ENCODE measurements at regions not wholly inside any gene's neighbourhood (a gene's known extent, or its start where the extent isn't known, plus 50 kb on each side); places are given as distances from the start of the nearest gene placed in this dataset.
"Not testable (repeated sequence)": the region's sequence is repeated elsewhere in the genome, so short reads cannot be mapped to it uniquely, and the experiment has no call there.

DNA sequence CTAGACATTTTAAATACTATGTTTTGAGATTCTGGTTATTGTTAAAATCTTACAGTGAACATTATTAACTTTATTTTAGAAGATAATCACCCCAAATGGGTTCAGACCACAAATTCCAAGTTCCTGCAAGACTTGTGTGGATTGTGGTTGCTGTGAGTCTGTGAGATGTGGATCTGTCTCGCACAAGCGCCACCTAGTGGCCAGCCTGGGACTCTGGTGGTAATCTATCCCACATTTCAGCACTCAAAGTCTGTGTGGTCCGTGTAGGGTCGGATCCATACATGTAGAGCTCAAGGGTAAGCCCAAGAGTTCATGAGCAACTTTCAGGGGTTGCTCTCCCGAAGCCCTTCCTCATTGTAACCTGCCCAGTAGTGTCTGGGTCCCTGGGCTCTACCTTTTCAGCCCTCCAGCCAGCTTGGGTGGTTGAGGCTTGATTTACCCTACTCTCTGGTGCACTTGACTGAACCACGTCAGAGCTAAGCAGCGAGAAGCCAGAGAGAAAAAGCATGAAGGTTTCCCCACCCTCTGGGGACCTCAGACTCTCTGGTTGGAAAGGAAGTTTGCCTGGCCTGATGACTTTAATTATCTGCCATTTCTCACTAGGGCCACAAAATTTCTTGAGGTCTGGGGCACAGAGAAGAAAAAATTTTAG is 129.2 kb downstream of the ARHGAP11B start:
- FAIRE-seq = not testable (repeated sequence)

DNA sequence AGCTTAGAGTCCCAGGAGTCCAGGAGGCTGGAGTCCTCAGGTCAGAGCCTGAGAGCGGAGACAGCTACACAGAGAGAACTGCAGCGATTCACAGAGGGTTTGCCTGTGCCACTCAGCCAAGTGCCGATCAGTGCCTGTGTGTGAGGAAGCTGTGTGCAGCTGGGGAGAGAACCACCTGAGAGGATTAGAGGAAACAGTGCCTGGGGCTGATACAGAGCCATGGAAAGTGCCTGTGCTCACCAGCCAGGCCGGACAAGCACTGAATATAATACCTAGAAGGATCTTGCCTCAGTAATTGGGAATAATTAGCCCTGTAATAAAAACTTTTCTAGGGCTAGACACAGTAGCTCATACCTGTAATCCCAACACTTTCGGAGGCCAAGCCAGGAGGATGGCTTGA is 134.7 kb downstream of the ARHGAP11B start:
- FAIRE-seq; DNase-seq (ENCODE audit: low spot score): not testable (repeated sequence)

More for the DNA sequence above, 129.2 kb downstream of the ARHGAP11B start:
- DNase-seq (ENCODE audit: low spot score) = not testable (repeated sequence)

DNA sequence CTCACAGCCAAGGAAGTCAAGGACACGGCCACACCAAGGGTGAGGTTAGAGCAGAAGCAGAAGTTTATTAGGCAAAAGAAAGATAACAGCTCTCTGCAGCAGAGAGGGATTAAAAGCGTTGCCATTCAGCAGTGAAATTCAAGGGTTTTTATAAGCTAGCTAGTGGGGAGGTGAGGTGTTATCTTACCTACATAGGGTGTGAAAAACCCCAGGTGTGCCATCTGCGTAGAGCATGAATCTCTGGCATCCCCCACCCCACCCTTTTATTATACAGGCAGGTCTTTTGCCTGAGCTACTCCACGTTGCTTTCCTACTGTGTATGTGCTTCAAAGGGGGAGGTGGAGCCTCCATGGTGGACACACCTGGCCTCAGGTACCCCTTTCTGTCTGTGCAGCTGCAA is 135.4 kb downstream of the ARHGAP11B start:
- not testable (repeated sequence) for DNase-seq (ENCODE audit: low spot score); FAIRE-seq

DNA sequence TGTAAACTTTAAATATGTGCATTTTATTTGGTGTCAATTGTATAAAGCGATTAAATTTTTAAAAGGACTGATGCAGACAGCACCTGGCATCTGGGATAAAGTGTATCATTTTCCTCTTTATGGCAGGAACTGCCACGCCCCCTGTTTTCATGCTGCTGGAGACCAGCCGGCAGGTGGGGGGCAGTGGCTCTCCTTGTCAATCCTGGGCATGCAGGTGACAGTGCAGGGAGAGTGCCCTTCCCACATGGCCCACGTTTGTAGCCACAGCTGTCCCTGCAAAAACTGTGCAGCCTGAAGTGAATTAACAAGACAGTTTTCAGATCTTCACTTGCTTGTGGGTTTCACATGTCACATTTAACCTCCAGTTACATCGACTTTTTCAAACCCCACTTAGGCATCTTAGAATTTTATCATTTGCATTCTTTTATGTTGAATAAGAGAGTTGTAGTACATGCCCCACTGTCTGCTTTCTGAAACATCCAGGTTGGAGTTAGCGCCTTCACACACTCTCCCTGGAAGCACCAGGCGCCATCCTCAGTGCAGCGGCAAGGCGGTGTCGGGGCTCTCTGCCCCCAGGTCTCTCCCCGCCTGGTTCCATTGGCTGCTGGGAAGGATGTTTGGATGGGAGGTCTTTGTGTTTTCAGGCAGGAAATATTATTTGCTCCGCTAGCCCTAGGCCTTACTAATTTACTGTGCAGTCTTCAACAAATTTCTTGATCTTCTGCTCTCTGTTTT is 134.2 kb upstream of the FAN1 start:
- not testable (repeated sequence) for DNase-seq (ENCODE audit: low spot score); FAIRE-seq

DNA sequence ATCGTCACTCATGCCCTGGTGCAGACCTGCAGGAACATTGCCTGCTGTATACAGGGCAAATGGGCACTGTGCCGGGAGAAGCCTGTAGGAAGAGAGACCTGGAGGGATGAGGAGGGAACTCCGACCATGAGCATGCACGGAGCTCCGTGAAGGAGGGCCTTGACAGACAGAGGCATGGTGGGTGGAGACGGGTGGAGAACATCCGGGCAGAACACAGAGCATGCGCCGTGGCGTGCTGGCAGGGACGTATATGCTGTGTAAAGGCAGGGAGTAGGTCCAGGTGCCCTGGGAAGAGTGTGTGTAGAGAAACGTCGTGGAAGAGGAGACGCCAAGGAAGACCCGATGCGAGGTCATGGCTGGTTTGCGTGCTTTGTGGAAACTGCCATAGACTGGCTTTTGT is 133.0 kb upstream of the FAN1 start:
- DNase-seq (ENCODE audit: low spot score) (no peak), FAIRE-seq (no peak)

DNA sequence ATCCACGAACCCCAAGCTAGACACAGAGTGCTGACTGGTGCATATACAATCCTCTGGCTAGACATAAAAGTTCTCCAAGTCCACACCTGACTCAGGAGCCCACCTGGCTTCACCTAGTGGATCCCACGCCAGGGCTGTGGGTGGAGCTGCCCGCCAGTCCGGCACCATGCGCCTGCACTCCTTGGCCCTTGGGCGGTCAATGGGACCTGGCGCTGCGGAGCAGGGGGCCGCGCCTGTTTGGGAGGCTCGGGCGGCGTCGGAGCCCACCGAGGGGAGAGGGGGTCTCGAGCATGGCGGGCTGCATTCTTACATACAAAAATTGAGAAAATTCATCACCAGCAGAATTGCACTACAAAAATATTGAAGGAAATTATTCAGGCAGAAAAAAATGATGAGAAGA is 120.7 kb upstream of the FAN1 start:
- DNase-seq (ENCODE audit: low spot score) = no peak
- no peak for FAIRE-seq

DNA sequence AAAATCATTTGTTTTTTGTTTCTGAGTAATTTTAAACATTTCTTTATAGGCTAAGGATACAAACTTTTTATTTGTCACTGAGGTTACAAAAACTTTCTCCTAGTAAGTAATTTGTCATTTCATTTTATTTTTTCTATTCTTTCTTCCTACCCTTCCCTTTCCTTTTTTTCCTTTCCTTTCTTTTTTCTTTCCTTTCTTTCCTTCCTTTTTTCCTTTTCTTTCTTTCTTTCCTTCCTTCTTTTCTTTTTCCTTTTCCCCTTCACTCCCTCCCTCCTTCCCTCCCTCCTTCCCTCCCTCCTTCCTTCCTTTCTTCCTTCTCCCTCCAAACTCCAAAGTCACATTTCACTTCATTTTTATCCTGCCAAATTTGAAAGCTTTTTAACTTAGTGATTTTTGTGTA is 115.1 kb upstream of the FAN1 start:
- DNase-seq (ENCODE audit: low spot score) = no peak
- FAIRE-seq = no peak

DNA sequence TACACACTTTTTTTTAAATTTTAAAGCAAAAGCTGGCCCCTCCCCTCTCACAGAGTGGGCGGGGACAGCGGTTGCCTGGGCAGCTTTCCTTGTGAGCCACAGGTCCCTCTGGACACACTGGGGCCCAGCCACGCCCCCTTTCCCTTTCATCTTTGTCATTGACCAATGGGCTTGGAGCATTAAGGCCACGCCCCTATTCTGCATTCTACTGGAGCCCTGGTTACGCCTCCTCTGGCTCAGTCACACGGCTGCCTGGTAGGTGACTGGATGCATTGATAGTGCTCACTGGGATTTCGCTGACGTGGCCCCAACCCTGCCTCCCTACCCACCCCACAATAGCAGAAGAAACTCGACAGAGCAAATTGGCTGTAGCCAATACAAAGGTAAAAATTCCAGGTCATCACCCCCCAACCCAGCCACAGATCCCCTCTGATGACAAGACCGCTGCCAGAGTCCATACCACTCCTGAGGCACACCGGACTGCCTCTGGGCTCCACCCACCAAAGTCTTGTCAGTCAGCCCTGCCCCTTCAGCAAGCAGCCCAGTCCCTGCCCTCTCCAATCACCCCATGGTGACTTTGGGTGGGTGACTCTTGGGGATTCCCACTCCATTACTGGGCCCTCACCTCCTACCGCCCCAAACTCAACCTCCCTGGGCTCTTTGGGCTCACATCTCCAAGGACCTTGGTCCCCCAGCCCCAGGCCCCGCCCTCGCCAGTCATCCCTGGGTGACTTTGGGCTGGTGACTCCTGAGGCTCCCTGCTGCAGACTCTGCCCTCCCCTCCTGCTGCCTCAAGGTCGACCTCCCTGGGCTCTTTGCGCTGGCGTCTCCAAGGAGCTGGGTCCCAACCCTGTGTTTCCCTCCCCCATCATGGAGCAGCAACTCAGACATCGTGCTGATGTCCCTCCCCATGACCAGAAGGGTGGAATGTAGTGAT is 112.2 kb upstream of the FAN1 start:
- DNase-seq (ENCODE audit: low spot score) = no peak

DNA sequence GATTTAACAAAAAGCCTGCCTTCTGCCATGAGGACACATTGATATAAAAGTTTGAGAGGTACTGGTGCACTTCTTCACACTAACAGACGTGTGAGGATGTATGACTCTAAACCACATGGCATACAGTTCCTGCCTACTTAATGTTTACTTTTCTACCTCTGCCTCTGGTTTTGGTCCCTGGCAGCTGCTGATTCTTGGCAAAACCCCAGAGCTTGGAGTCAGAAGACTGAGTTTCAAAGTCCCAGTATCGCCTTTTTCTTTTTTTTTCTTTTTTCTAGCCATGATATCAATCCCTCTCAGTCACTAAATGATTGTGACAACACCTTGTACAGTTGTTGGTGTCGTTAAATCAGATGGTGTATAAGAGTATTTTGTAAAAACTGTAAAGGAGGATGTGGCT is 110.9 kb upstream of the FAN1 start:
- DNase-seq (ENCODE audit: low spot score); FAIRE-seq: not testable (repeated sequence)

More for the DNA sequence above, 112.2 kb upstream of the FAN1 start:
- no peak for FAIRE-seq

DNA sequence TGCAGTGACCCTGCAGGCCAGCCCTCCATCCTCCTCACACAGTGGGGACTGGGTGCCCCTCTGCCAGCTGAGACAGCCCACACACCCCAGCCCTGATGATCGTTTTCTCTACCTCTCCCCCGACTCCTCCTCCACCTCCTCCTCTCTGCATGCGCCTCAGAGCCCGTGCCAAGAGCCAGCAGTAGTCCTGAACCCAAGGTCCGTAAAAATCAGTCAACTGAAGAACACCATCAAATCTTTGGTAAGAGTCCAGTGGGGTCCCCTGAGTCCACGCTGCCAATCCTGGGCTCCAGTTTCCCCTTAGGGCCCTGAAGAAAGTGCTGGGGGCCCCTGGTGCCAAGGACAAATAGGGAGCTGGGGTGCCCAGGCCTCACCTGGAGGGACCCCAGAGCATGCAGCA is 109.3 kb upstream of the FAN1 start:
- no peak for DNase-seq (ENCODE audit: low spot score)
- no peak for FAIRE-seq

DNA sequence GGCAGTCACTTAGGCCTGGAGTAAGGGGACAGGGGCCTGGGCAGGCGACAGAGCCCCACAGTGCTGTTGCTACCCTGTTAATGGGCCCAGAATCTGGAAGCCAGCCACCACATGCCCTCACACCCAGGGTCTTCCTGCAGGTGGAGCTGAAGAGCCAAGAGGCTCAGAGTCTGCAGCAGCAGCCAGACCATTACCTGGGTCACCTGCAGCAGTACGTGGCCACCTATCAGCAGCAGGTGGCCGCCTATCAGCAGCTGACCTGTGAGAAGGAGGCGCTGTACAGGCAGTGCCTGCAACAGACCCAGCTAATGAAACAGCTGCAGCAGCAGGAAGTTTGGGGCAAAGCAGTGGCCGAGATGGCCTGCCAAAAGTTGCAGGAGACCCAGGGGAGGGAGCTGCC is 104.2 kb upstream of the FAN1 start:
- not testable (repeated sequence) for DNase-seq (ENCODE audit: low spot score); FAIRE-seq

DNA sequence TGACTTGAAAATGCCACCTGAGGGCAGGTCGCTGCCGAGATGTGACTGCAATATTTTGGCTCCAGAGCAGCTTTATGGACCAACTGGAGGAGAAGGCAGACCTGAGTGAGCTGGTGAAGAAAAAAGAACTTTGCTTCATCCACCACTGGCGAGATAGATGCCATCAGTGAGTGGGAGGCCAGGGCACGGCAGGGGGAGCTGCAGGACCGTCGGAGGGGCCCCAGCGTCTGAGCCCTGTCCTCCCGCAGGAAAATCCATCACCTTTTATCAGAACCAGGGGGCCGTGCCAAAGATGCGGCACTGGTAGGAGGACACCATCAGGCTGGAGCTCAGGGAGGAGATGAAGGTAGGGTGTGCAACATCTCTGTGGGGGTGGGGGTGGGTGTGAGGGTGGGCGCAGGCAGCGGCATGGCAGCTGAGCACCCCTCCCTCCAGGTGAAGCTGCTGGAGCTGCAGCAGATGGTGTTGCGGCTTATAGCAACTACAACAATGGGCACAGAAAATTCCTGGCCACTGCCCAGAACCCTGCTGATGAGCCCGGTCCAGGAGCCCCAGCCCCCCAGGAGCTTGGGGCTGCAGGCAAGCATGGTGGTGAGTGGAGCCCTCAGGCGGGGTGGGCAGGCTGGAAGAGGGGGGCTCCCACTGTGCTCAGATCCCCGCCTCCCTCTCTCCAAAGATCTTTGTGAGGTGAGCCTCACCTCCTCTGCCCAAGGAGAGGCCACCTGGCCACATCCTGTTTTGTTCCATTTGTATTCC is 102.4 kb upstream of the FAN1 start:
- not testable (repeated sequence) for DNase-seq (ENCODE audit: low spot score); FAIRE-seq

DNA sequence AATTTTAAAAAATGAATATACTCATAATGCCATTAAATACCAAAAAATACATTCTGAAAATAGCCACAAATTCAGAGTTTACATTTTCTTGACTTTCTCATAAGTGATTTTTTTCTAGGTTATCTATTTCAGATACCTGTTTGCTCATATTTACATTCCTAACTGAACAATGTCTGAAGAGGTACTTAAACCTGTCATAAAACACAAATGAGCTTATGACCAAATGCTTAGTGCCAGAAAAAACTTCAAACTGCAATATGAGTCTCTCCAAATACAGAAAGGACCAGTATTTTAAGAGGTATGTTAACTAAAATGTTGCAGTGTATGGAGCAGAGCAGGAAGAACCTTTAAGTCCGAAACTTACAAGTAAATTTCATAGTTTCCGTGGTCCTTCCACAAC is 101.7 kb upstream of the FAN1 start:
- not testable (repeated sequence) for DNase-seq (ENCODE audit: low spot score); FAIRE-seq

DNA sequence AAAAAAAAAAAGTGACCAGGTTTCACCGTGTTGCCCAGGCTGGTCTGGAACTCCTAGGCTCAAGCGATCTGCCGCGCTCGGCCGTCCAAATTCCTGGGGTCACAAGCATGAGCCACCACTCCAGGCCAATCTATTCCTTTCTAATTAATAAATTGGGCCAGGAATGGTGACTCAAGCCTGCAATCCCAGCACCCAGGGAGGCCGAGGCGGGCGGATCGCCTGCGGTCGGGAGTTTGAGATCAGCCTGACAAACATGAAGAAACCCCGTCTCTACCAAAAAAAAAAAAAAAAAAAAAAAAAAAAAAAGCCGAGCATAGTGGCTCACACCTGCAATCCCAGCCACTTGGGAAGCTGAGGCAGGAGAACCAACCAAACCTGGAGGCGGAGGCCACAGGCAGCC is 100.0 kb upstream of the FAN1 start:
- FAIRE-seq; DNase-seq (ENCODE audit: low spot score): not testable (repeated sequence)

DNA sequence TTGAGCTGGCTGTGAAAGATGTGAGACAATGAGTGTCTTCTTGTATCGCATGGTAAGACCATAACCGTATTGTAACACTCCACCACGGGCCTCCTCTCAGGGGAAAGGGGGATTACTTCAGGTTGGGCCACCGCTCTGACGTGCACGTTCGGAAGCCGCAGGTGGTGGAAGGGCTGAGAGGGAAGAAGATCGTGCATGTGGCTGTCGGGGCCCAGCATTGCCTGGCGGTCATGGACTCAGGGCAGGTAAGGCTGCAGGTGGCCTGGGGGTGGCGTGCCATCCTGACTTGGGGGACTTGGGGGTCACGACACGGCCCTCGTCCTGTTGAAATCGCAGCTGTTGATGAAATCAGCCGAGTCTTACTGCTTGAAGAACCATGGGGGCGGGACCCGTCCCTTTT is 87.3 kb upstream of the FAN1 start:
- FAIRE-seq (no peak), DNase-seq (ENCODE audit: low spot score) (no peak)

DNA sequence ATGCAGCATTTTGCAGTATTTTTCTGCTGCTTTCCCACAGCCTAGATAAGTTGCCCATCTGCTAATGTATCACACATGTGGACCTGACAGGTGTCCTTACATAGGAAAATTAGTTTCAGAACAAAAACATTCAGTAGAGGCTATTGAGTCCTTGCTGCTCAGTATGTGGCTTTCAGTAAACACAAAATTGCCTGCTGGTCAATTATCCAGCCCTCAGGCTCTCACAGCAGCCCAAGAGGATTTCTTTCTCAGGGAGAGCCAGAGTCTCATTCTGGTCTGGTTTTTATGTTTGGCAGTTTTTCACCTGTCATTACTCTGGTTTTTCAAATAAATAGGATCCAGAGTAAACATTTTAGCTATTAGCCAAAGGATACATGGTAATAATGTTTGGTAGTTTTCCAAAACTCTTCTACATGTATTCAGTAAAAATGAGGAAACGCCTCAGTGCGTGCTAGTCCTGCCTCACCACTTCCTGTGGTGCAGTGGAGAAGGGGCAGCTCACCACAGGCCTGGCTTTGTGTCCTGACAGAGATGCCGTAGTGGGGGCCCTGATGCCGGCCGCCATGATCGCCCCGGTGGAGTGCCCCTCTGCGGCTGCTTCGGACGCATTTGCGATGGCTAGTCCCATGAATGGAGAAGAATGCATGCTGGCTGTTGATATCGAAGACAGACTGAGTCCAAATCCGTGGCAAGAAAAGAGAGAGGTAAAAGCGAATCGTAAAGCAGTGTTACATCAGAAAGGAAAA is 80.5 kb upstream of the FAN1 start:
- DNase-seq (ENCODE audit: low spot score) = peak; percentile 74
- not testable (repeated sequence) for FAIRE-seq

DNA sequence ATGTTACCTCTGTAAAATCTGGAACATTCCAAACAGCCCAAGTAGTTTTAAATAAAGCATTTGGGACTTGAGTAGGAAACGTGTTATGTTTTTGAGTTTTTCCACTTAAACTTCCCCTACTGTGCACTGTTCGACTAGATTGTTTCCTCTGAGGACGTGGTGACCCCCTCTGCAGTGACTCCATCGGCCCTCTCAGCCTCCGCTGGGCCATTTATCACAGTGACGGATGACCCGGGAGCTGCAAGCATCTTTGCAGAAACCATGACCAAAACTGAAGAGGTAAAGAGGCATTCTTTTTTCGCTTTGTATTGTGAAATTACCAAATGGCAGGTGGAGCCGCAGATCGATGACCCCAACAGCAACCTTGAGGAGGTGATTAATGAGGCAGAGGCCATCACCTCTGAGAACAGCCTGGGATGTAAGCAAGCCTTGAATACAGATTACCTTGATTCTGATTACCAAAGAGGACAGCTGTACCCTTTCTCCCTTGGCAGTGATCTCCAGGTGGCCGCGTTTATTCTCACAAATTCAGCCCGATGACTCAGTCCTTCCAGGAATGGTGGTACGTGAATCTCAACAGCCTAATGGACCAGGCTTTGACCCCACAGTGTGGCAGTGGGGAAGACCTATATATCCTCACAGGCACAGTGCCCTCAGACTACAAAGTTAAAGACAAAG is 79.1 kb upstream of the FAN1 start:
- no peak for FAIRE-seq
- no peak for DNase-seq (ENCODE audit: low spot score)

DNA sequence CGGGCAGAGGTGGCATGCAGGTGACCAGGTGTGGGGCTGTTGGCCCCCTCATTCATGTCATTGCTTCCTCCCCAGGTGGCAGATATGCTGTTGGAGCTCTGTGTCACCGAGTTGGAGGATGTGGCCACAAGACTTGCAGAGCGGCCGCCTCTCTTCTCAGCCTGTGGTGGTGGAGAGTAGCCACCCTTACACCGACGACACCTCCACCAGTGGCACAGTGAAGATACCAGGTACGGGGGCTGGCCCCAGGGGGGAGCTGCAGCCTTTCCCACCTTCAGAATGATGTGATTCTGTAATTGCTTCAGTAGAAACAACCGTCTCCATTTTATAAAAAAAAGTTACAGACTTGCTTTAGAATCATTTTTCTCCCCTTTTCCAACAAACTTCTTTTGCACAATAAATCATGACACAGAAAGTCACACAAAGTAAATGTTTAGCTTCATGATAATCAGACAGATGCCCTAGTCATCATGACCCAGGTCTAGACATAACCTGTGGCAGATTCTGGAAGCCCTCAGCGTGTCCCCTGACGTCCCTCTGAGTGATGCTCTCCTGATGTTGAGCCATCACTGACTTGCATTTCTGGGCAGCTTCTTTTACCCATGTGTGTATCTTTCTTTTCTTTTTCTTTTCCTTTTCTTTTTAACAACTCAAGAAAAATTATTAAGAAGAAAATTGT is 76.0 kb upstream of the FAN1 start:
- no peak for DNase-seq (ENCODE audit: low spot score)
- FAIRE-seq = no peak

DNA sequence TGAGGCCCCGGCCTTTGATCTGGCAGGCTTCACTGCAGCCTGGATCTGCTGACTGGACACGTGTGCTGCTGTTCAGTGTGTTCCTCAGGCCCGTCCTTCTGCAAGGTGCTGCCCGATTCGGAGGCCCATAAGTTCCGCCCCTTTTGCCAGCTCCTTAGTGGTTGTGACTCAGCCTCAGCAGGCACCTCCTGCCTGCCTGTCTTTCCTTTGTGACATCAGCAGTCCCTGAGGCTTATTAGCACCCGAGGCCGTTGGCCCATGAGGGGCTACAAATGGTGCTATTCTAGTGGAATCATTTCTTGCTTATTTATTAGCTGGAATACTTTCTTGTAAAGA is 75.4 kb upstream of the FAN1 start:
- DNase-seq (ENCODE audit: low spot score) = peak; percentile 11
- not testable (repeated sequence) for FAIRE-seq
